ENCODE measurements at regions not wholly inside any gene's neighbourhood (a gene's known extent, or its start where the extent isn't known, plus 50 kb on each side); places are given as distances from the start of the nearest gene placed in this dataset.

DNA sequence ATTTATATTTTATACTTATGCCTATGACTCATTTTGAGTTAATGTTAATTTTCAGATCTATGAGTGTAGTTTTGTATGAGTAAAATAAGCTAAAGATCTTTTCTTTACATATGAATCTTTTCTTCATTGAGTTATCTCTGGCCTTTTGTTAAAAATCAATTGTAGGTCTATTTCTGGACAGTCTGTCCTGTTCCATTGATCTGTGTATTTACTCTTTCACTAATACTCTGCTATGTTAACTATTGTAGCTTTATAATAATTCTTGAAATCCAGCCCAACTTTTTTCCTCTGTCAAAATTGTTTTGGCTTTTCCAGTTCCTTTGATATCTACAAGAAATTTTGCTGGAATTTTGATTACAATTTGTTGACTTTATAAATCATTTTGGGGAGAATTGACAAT lies 177.0 kb downstream of the RBM46 start:
- TF ChIP-seq CTCF (IDR thresholded peaks at IDR 0.05; ENCODE audit: insufficient read depth, missing control alignments) = no peak
- DNase-seq (ENCODE audit: insufficient read length, low spot score) = no peak

GRCh38 chr4:154958621-154959358 lies 177.7 kb downstream of the RBM46 start:
- FAIRE-seq = no peak
- DNase-seq (ENCODE audit: insufficient read length, low spot score) = no peak
- no peak for TF ChIP-seq CTCF (IDR thresholded peaks at IDR 0.05; ENCODE audit: insufficient read depth, missing control alignments)

More for the DNA sequence above, 177.0 kb downstream of the RBM46 start:
- no peak for FAIRE-seq

GRCh38 chr4:154959756-154960155 lies 178.7 kb downstream of the RBM46 start:
- DNase-seq (ENCODE audit: insufficient read length, low spot score) = no peak
- no peak for FAIRE-seq
- no peak for TF ChIP-seq CTCF (IDR thresholded peaks at IDR 0.05; ENCODE audit: insufficient read depth, missing control alignments)

GRCh38 chr4:154960476-154960875 lies 179.4 kb downstream of the RBM46 start:
- DNase-seq (ENCODE audit: insufficient read length, low spot score) = no peak
- no peak for FAIRE-seq
- no peak for TF ChIP-seq CTCF (IDR thresholded peaks at IDR 0.05; ENCODE audit: insufficient read depth, missing control alignments)

DNA sequence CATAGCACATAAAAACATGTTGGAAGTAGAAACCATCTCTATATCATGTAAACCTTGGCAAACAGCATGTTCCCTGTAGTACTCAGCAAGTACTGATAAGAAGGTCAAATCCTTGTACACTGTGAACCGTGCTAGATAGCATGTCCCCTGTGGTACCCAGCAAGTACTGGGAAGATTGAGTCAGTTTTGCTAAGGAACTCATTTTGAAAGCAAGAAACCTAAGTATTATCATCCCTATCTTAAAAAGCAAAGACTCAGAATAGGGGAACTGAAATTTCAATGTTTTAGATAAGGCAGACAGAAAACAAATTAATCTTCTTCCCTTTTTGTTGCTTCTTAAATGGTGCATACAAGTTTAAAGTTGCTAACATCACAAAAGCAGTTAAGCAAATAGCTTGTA lies 180.2 kb downstream of the RBM46 start:
- DNase-seq (ENCODE audit: insufficient read length, low spot score) = no peak
- FAIRE-seq = no peak
- no peak for TF ChIP-seq CTCF (IDR thresholded peaks at IDR 0.05; ENCODE audit: insufficient read depth, missing control alignments)

- DNase-seq (ENCODE audit: insufficient read length, low spot score) = no peak
- TF ChIP-seq CTCF (IDR thresholded peaks at IDR 0.05; ENCODE audit: insufficient read depth, missing control alignments) = no peak
- peak; percentile 91 for FAIRE-seq
Measured at GRCh38 chr4:154973244-154974035, 192.4 kb downstream of the RBM46 start.

- DNase-seq (ENCODE audit: insufficient read length, low spot score) (no peak), FAIRE-seq (no peak)
- TF ChIP-seq CTCF (IDR thresholded peaks at IDR 0.05; ENCODE audit: insufficient read depth, missing control alignments) = no peak
Measured at GRCh38 chr4:154977228-154977627, 196.2 kb downstream of the RBM46 start.
